ENCODE measurements at regions not wholly inside any gene's neighbourhood (a gene's known extent, or its start where the extent isn't known, plus 50 kb on each side); places are given as distances from the start of the nearest gene placed in this dataset.
"Not testable (repeated sequence)": the region's sequence is repeated elsewhere in the genome, so short reads cannot be mapped to it uniquely, and the experiment has no call there.

- H3F3A ChIP-seq (ENCODE audit: low read depth) = no peaks in the 10 kb centered on the region
- H2AFZ ChIP-seq (ENCODE audit: low read length) = no peak overlapping the region
- TF ChIP-seq EZH2phosphoT487 (IDR thresholded peaks at IDR 0.05; ENCODE audit: borderline replicate concordance) (no peak), CTCF (conservative IDR thresholded peaks at IDR 0.05; ENCODE audit: low read length) (no peak)
- no peak overlapping the region for H3K9ac ChIP-seq (ENCODE audit: low read depth, low read length, poor library complexity, severe bottlenecking)
- H3K4me1 ChIP-seq (ENCODE audit: insufficient read depth, low read length, poor library complexity, severe bottlenecking) = no peaks in the 10 kb centered on the region
- no peaks in the 10 kb centered on the region for H3K27me3 ChIP-seq (ENCODE audit: insufficient read depth, low read length, poor library complexity, severe bottlenecking)
- H3K4me3 ChIP-seq (ENCODE audit: low read length, poor library complexity, severe bottlenecking) = no peak overlapping the region
- H3K79me2 ChIP-seq (ENCODE audit: insufficient read depth, low read length) = no peaks in the 10 kb centered on the region
- H3K4me2 ChIP-seq (ENCODE audit: low read depth, low read length, poor library complexity, severe bottlenecking) = no peak overlapping the region
- no peaks in the 10 kb centered on the region for H3K9me2 ChIP-seq (replicated peaks; ENCODE audit: low read depth, low read length)
- no peaks in the 10 kb centered on the region for H3K36me3 ChIP-seq (ENCODE audit: insufficient read depth, low read length)
- H3K9me3 ChIP-seq (ENCODE audit: insufficient read depth, low read depth, low read length) = no peaks in the 10 kb centered on the region
- H4K20me1 ChIP-seq (ENCODE audit: insufficient read depth, low read length, poor library complexity, severe bottlenecking) = no peaks in the 10 kb centered on the region
Measured at GRCh38 chr7:65265933-65266519, 107.6 kb upstream of the ZNF92 start.

- Histone ChIP-seq H3K4me3 (ENCODE audit: low read length, poor library complexity, severe bottlenecking) (no peak overlapping the region), H3F3A (ENCODE audit: low read depth) (no peaks in the 10 kb centered on the region), H3K9ac (ENCODE audit: low read depth, low read length, poor library complexity, severe bottlenecking) (no peak overlapping the region), H3K9me3 (ENCODE audit: insufficient read depth, low read depth, low read length) (no peaks in the 10 kb centered on the region), H3K4me2 (ENCODE audit: low read depth, low read length, poor library complexity, severe bottlenecking) (no peak overlapping the region), H2AFZ (ENCODE audit: low read length) (no peak overlapping the region), H3K27me3 (ENCODE audit: insufficient read depth, low read length, poor library complexity, severe bottlenecking) (no peaks in the 10 kb centered on the region), H3K9me2 (replicated peaks; ENCODE audit: low read depth, low read length) (no peaks in the 10 kb centered on the region), H3K79me2 (ENCODE audit: insufficient read depth, low read length) (no peaks in the 10 kb centered on the region), H3K36me3 (ENCODE audit: insufficient read depth, low read length) (no peaks in the 10 kb centered on the region), H4K20me1 (ENCODE audit: insufficient read depth, low read length, poor library complexity, severe bottlenecking) (no peaks in the 10 kb centered on the region), H3K4me1 (ENCODE audit: insufficient read depth, low read length, poor library complexity, severe bottlenecking) (no peaks in the 10 kb centered on the region)
- TF ChIP-seq CTCF (conservative IDR thresholded peaks at IDR 0.05; ENCODE audit: low read length) = no peak
- TF ChIP-seq EZH2phosphoT487 (IDR thresholded peaks at IDR 0.05; ENCODE audit: borderline replicate concordance) = no peak
Measured at GRCh38 chr7:65264258-65264657, 109.4 kb upstream of the ZNF92 start.

- not testable (repeated sequence) for H3K27me3 ChIP-seq (ENCODE audit: insufficient read depth, low read length, poor library complexity, severe bottlenecking); H3K9me2 ChIP-seq (replicated peaks; ENCODE audit: low read depth, low read length); H4K20me1 ChIP-seq (ENCODE audit: insufficient read depth, low read length, poor library complexity, severe bottlenecking); H3K4me2 ChIP-seq (ENCODE audit: low read depth, low read length, poor library complexity, severe bottlenecking); H2AFZ ChIP-seq (ENCODE audit: low read length); H3K36me3 ChIP-seq (ENCODE audit: insufficient read depth, low read length); H3K4me1 ChIP-seq (ENCODE audit: insufficient read depth, low read length, poor library complexity, severe bottlenecking); H3K79me2 ChIP-seq (ENCODE audit: insufficient read depth, low read length); H3K9me3 ChIP-seq (ENCODE audit: insufficient read depth, low read depth, low read length); H3F3A ChIP-seq (ENCODE audit: low read depth); H3K4me3 ChIP-seq (ENCODE audit: low read length, poor library complexity, severe bottlenecking); H3K9ac ChIP-seq (ENCODE audit: low read depth, low read length, poor library complexity, severe bottlenecking)
Measured at GRCh38 chr7:65260673-65261072, 113.0 kb upstream of the ZNF92 start.

DNA sequence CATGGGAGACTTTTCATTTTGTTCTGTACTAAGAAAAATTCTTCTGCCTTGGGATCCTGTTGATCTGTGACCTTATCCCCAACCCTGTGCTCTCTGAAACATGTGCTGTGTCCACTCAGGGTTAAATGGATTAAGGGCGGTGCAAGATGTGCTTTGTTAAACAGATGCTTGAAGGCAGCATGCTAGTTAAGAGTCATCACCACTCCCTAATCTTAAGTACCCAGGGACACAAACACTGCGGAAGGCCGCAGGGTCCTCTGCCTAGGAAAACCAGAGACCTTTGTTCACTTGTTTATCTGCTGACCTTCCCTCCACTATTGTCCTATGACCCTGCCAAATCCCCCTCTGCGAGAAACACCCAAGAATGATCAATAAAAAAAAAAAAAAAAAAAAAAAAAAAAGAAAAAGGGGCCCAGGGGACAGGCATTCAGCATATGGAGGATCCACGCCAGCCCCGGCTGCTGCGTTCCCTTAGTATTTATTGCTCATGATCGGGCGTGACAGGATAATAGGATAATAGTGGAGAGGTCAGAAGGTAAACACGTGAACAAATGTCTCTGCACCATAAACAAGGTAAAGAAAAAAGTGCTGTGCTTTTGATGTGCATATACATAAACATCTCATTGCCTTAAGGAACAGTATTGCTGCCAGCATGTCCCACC is 113.7 kb upstream of the ZNF92 start:
- not testable (repeated sequence) for H3F3A ChIP-seq (ENCODE audit: low read depth); H4K20me1 ChIP-seq (ENCODE audit: insufficient read depth, low read length, poor library complexity, severe bottlenecking); H3K4me2 ChIP-seq (ENCODE audit: low read depth, low read length, poor library complexity, severe bottlenecking); H3K4me1 ChIP-seq (ENCODE audit: insufficient read depth, low read length, poor library complexity, severe bottlenecking); H3K9ac ChIP-seq (ENCODE audit: low read depth, low read length, poor library complexity, severe bottlenecking); H3K4me3 ChIP-seq (ENCODE audit: low read length, poor library complexity, severe bottlenecking); H3K9me3 ChIP-seq (ENCODE audit: insufficient read depth, low read depth, low read length); H3K79me2 ChIP-seq (ENCODE audit: insufficient read depth, low read length); H3K27me3 ChIP-seq (ENCODE audit: insufficient read depth, low read length, poor library complexity, severe bottlenecking); H3K36me3 ChIP-seq (ENCODE audit: insufficient read depth, low read length); H2AFZ ChIP-seq (ENCODE audit: low read length); H3K9me2 ChIP-seq (replicated peaks; ENCODE audit: low read depth, low read length)
